SK-N-MC (cell line): ENCODE measurements at regions not wholly inside any gene's neighbourhood (a gene's known extent, or its start where the extent isn't known, plus 50 kb on each side); places are given as distances from the start of the nearest gene placed in this dataset.

Experiments used
- EZH2 ChIP-seq: fragments of 200-600 bp; sonication (generic); IDR thresholded peaks from one replicate; pipeline ENCODE4 v1.6.1; 2017; ENCODE audit warnings: antibody characterized with exemption
- POLR2AphosphoS5 ChIP-seq: IDR thresholded peaks from 2 replicates; pipeline ENCODE4 v1.6.1; 2012; ENCODE audit warnings: mild to moderate bottlenecking, low read depth, low read length, borderline replicate concordance

DNA sequence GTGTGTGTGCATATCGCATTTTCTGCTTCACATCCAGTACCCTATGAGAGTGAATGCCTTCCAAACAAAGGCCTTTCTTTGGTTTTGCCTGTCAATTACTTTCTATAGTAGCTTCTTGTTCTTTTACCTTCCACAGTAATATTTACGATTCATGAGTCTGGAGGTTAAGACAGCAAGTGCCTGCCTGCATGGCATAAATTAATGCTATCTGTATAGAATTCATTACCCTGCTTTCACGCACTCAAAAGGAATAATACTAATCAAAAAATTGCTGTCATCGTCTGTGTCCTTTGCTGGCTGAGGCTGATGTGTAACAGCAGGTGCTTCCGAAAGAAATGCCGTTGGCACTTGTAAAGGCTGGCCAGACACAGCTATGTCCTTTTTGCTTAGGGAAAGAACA is 1304.4 kb upstream of the CDH6 start:
- TF ChIP-seq POLR2AphosphoS5, result no peak
- TF ChIP-seq EZH2, result no peak
